C4-2B (cell line): ENCODE measurements at regions not wholly inside any gene's neighbourhood (a gene's known extent, or its start where the extent isn't known, plus 50 kb on each side); places are given as distances from the start of the nearest gene placed in this dataset.

Source experiments
- CTCF ChIP-seq: fragments of 450-650 bp; conservative IDR thresholded peaks from 2 replicates; pipeline ENCODE4 v1.5.1; 2017; ENCODE audit warnings: mild to moderate bottlenecking
- ZFX ChIP-seq: fragments of 450-650 bp; IDR thresholded peaks from 2 replicates; pipeline ENCODE4 v1.6.1; 2017

- TF ChIP-seq CTCF = no peak
- no peak for TF ChIP-seq ZFX
Measured at GRCh38 chrX:99887918-99888317, 522.2 kb downstream of the PCDH19 start.
